ENCODE measurements at regions not wholly inside any gene's neighbourhood (a gene's known extent, or its start where the extent isn't known, plus 50 kb on each side); places are given as distances from the start of the nearest gene placed in this dataset.

GRCh38 chr3:41064526-41064925 lies 134.8 kb upstream of the CTNNB1 start:
- DNase-seq (ENCODE audit: low read depth, low spot score) (no peak), FAIRE-seq (no peak)
- Histone ChIP-seq H2AFZ (ENCODE audit: control insufficient read depth, low read length) (no peak overlapping the region), H3K9ac (ENCODE audit: control insufficient read depth, extremely low read depth, insufficient read depth, low read length) (no peak overlapping the region), H3K4me3 (ENCODE audit: control insufficient read depth in 2 of 3, extremely low read depth in 1 of 3, insufficient read depth in 2 of 3, low read depth in 1 of 3, low read length in 3 of 3) (no peak overlapping the region), H3K4me1 (ENCODE audit: control insufficient read depth, extremely low read depth, insufficient read depth, low read length) (no peaks in the 10 kb centered on the region), H3K27me3 (ENCODE audit: control insufficient read depth, extremely low read depth, insufficient read depth, low read length) (peaks cover 4% of the 10 kb centered on the region), H4K20me1 (ENCODE audit: control insufficient read depth, extremely low read depth, insufficient read depth, low read length) (no peaks in the 10 kb centered on the region), H3K27ac (ENCODE audit: control insufficient read depth, insufficient read depth, low read length) (no peak overlapping the region), H3K36me3 (ENCODE audit: control insufficient read depth in 2 of 2, extremely low read depth in 1 of 2, insufficient read depth in 2 of 2, low read length in 2 of 2) (no peaks in the 10 kb centered on the region), H3K9me1 (ENCODE audit: control insufficient read depth, extremely low read depth, insufficient read depth, low read length) (no peaks in the 10 kb centered on the region), H3K79me2 (ENCODE audit: control insufficient read depth, insufficient read depth, low read length) (no peaks in the 10 kb centered on the region), H3K4me2 (ENCODE audit: control insufficient read depth, extremely low read depth, insufficient read depth, low read depth, low read length) (no peak overlapping the region), H3K9me3 (ENCODE audit: control insufficient read depth, low read depth, low read length) (no peaks in the 10 kb centered on the region)
- TF ChIP-seq EZH2 (IDR thresholded peaks at IDR 0.05; ENCODE audit: low read length) = no peak
- no peak for TF ChIP-seq CTCF (optimal IDR thresholded peaks at IDR 0.05 in 1 of 3, IDR thresholded peaks at IDR 0.05 in 1 of 3, conservative IDR thresholded peaks at IDR 0.05 in 1 of 3; ENCODE audit: extremely low read depth in 1 of 3, insufficient read depth in 2 of 3, low read length in 3 of 3)
- dilution Hi-C loops (cut with MboI; ENCODE audit: extremely low pct_ligation_motif_present, low sequenced_read_pairs) = no loop called here

- no peak overlapping the region for H3K4me3 ChIP-seq (ENCODE audit: control insufficient read depth in 2 of 3, extremely low read depth in 1 of 3, insufficient read depth in 2 of 3, low read depth in 1 of 3, low read length in 3 of 3)
- H3K4me1 ChIP-seq (ENCODE audit: control insufficient read depth, extremely low read depth, insufficient read depth, low read length) = no peaks in the 10 kb centered on the region
- no peak for FAIRE-seq
- H2AFZ ChIP-seq (ENCODE audit: control insufficient read depth, low read length) = no peak overlapping the region
- peaks cover 4% of the 10 kb centered on the region for H3K27me3 ChIP-seq (ENCODE audit: control insufficient read depth, extremely low read depth, insufficient read depth, low read length)
- H3K9me3 ChIP-seq (ENCODE audit: control insufficient read depth, low read depth, low read length) = no peaks in the 10 kb centered on the region
- no peaks in the 10 kb centered on the region for H3K9me1 ChIP-seq (ENCODE audit: control insufficient read depth, extremely low read depth, insufficient read depth, low read length)
- no peak for TF ChIP-seq EZH2 (IDR thresholded peaks at IDR 0.05; ENCODE audit: low read length)
- no peak for TF ChIP-seq CTCF (optimal IDR thresholded peaks at IDR 0.05 in 1 of 3, IDR thresholded peaks at IDR 0.05 in 1 of 3, conservative IDR thresholded peaks at IDR 0.05 in 1 of 3; ENCODE audit: extremely low read depth in 1 of 3, insufficient read depth in 2 of 3, low read length in 3 of 3)
- no peaks in the 10 kb centered on the region for H3K79me2 ChIP-seq (ENCODE audit: control insufficient read depth, insufficient read depth, low read length)
- H3K27ac ChIP-seq (ENCODE audit: control insufficient read depth, insufficient read depth, low read length) = no peak overlapping the region
- DNase-seq (ENCODE audit: low read depth, low spot score) = no peak
- dilution Hi-C loops (cut with MboI; ENCODE audit: extremely low pct_ligation_motif_present, low sequenced_read_pairs) = no loop called here
- H3K36me3 ChIP-seq (ENCODE audit: control insufficient read depth in 2 of 2, extremely low read depth in 1 of 2, insufficient read depth in 2 of 2, low read length in 2 of 2) = no peaks in the 10 kb centered on the region
- no peak overlapping the region for H3K9ac ChIP-seq (ENCODE audit: control insufficient read depth, extremely low read depth, insufficient read depth, low read length)
- no peaks in the 10 kb centered on the region for H4K20me1 ChIP-seq (ENCODE audit: control insufficient read depth, extremely low read depth, insufficient read depth, low read length)
- no peak overlapping the region for H3K4me2 ChIP-seq (ENCODE audit: control insufficient read depth, extremely low read depth, insufficient read depth, low read depth, low read length)
Observed at GRCh38 chr3:41065340-41065739, 134.0 kb upstream of the CTNNB1 start.

All from keratinocyte (primary cell).